Panc1 (cell line): ENCODE measurements at regions not wholly inside any gene's neighbourhood (a gene's known extent, or its start where the extent isn't known, plus 50 kb on each side); places are given as distances from the start of the nearest gene placed in this dataset.

Experiments used
- CTCF ChIP-seq: fragments of 450-650 bp; IDR thresholded peaks from 2 replicates; pipeline ENCODE4 v1.5.1; 2017; ENCODE audit warnings: mild to moderate bottlenecking
- POLR2AphosphoS5 ChIP-seq: IDR thresholded peaks from 2 replicates; pipeline ENCODE4 v1.6.1; 2012; ENCODE audit warnings: mild to moderate bottlenecking, low read depth, low read length, moderate library complexity
- SIN3A ChIP-seq: IDR thresholded peaks from 2 replicates; pipeline ENCODE4 v1.6.1; 2012; ENCODE audit warnings: low read depth, mild to moderate bottlenecking, low read length, moderate library complexity, borderline replicate concordance; ENCODE audit not compliant: insufficient read depth
- TCF7L2 ChIP-seq: IDR thresholded peaks from 2 replicates; pipeline ENCODE4 v1.6.1; 2011; ENCODE audit warnings: mild to moderate bottlenecking, low read depth, low read length, inconsistent platforms
- TF ChIP-seq, protein P1 (sequence below), 2 experiments: IDR thresholded peaks; 2 replicates each; pipeline ENCODE4 v1.6.1; 2011 to 2012; ENCODE audit warnings: low read depth in 2 of 2, control low read depth in 1 of 2, low read length in 1 of 2, mild to moderate bottlenecking in 1 of 2, moderate library complexity in 1 of 2; ENCODE audit not compliant: insufficient read depth in 1 of 2

GRCh38 chr1:29879217-29879616, 642.9 kb downstream of the PTPRU start:
- TF ChIP-seq CTCF (no peak), TCF7L2 (no peak), POLR2AphosphoS5 (no peak), SIN3A (no peak)
- TF ChIP-seq, protein P1, sequence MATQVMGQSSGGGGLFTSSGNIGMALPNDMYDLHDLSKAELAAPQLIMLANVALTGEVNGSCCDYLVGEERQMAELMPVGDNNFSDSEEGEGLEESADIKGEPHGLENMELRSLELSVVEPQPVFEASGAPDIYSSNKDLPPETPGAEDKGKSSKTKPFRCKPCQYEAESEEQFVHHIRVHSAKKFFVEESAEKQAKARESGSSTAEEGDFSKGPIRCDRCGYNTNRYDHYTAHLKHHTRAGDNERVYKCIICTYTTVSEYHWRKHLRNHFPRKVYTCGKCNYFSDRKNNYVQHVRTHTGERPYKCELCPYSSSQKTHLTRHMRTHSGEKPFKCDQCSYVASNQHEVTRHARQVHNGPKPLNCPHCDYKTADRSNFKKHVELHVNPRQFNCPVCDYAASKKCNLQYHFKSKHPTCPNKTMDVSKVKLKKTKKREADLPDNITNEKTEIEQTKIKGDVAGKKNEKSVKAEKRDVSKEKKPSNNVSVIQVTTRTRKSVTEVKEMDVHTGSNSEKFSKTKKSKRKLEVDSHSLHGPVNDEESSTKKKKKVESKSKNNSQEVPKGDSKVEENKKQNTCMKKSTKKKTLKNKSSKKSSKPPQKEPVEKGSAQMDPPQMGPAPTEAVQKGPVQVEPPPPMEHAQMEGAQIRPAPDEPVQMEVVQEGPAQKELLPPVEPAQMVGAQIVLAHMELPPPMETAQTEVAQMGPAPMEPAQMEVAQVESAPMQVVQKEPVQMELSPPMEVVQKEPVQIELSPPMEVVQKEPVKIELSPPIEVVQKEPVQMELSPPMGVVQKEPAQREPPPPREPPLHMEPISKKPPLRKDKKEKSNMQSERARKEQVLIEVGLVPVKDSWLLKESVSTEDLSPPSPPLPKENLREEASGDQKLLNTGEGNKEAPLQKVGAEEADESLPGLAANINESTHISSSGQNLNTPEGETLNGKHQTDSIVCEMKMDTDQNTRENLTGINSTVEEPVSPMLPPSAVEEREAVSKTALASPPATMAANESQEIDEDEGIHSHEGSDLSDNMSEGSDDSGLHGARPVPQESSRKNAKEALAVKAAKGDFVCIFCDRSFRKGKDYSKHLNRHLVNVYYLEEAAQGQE (IDR thresholded peaks at IDR 0.05; ENCODE audit: insufficient read depth in 1 of 2, low read depth in 2 of 2, low read length in 1 of 2): no peak
